SK-N-SH (cell line): ENCODE measurements at regions not wholly inside any gene's neighbourhood (a gene's known extent, or its start where the extent isn't known, plus 50 kb on each side); places are given as distances from the start of the nearest gene placed in this dataset.

Experiments used
- CHD2 ChIP-seq: fragments of 150-350 bp; IDR thresholded peaks from 2 replicates; pipeline ENCODE4 v1.6.1; 2018; ENCODE audit warnings: low read length; ENCODE audit not compliant: partially characterized antibody
- EP300 ChIP-seq, 2 experiments: IDR thresholded peaks; 2 replicates each; pipeline versions ENCODE4 v1.4.0 to v1.6.1; 2012; ENCODE audit warnings: borderline replicate concordance in 1 of 2, low read depth in 1 of 2, low read length in 1 of 2
- JUND ChIP-seq: IDR thresholded peaks from 2 replicates; pipeline ENCODE4 v1.4.0; 2012
- MEF2A ChIP-seq: IDR thresholded peaks from 2 replicates; pipeline ENCODE4 v1.4.0; 2012; ENCODE audit warnings: low read depth, borderline replicate concordance
- RAD21 ChIP-seq: IDR thresholded peaks from 2 replicates; pipeline ENCODE4 v1.6.1; 2012; ENCODE audit warnings: mild to moderate bottlenecking, low read length
- SIN3A ChIP-seq: IDR thresholded peaks from 2 replicates; pipeline ENCODE4 v1.6.1; 2012; ENCODE audit warnings: low read depth, mild to moderate bottlenecking, low read length, moderate library complexity, borderline replicate concordance
- TEAD4 ChIP-seq: IDR thresholded peaks from 2 replicates; pipeline ENCODE4 v1.4.0; 2012; ENCODE audit warnings: mild to moderate bottlenecking, borderline replicate concordance; ENCODE audit not compliant: insufficient read depth
- YY1 ChIP-seq: IDR thresholded peaks from 2 replicates; pipeline ENCODE4 v1.4.0; 2012; ENCODE audit warnings: low read depth, mild to moderate bottlenecking
- TF ChIP-seq, protein P1 (sequence below): fragments of 200-600 bp; sonication (generic); IDR thresholded peaks from 2 replicates; pipeline ENCODE4 v1.6.1; 2017; ENCODE audit warnings: antibody characterized with exemption, mild to moderate bottlenecking, moderate library complexity
- TF ChIP-seq, protein P2 (sequence below): IDR thresholded peaks from 2 replicates; pipeline ENCODE4 v1.4.0; 2012; ENCODE audit warnings: low read depth
- TF ChIP-seq, protein P3 (sequence below): IDR thresholded peaks from 2 replicates; pipeline ENCODE4 v1.4.0; 2012; ENCODE audit warnings: low read depth, borderline replicate concordance
- TF ChIP-seq, protein P4 (sequence below): IDR thresholded peaks from 2 replicates; pipeline ENCODE4 v1.4.0; 2012; ENCODE audit warnings: low read depth, borderline replicate concordance

DNA sequence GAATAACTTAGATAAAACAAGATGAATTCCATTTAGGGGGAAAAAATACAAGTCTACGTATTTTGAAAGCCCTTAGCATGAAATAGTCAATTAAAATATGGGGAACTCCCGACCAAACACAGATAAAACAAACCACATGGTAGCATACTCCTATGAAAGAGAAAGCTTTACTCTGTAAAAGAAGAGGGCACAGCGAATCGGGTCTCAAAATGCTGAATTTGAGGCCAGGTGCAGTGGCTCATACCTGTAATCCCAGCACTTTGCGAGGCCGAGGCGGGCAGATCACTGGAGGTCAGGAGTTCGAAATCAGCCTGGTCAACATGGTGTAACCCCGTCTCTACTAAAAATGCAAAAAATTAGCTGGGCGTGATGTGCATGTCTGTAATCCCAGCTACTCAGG, 116.9 kb upstream of the TIAM1 start:
- TF ChIP-seq MEF2A (no peak), CHD2 (no peak), YY1 (no peak), EP300 (IDR thresholded peaks at IDR 0.05; ENCODE audit: borderline replicate concordance in 1 of 2, low read depth in 1 of 2, low read length in 1 of 2) (no peak), RAD21 (no peak), JUND (no peak), SIN3A (no peak), TEAD4 (no peak)
- TF ChIP-seq, protein P1, sequence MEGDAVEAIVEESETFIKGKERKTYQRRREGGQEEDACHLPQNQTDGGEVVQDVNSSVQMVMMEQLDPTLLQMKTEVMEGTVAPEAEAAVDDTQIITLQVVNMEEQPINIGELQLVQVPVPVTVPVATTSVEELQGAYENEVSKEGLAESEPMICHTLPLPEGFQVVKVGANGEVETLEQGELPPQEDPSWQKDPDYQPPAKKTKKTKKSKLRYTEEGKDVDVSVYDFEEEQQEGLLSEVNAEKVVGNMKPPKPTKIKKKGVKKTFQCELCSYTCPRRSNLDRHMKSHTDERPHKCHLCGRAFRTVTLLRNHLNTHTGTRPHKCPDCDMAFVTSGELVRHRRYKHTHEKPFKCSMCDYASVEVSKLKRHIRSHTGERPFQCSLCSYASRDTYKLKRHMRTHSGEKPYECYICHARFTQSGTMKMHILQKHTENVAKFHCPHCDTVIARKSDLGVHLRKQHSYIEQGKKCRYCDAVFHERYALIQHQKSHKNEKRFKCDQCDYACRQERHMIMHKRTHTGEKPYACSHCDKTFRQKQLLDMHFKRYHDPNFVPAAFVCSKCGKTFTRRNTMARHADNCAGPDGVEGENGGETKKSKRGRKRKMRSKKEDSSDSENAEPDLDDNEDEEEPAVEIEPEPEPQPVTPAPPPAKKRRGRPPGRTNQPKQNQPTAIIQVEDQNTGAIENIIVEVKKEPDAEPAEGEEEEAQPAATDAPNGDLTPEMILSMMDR: no peak
- TF ChIP-seq, protein P2, sequence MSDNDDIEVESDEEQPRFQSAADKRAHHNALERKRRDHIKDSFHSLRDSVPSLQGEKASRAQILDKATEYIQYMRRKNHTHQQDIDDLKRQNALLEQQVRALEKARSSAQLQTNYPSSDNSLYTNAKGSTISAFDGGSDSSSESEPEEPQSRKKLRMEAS: no peak
- TF ChIP-seq, protein P3, sequence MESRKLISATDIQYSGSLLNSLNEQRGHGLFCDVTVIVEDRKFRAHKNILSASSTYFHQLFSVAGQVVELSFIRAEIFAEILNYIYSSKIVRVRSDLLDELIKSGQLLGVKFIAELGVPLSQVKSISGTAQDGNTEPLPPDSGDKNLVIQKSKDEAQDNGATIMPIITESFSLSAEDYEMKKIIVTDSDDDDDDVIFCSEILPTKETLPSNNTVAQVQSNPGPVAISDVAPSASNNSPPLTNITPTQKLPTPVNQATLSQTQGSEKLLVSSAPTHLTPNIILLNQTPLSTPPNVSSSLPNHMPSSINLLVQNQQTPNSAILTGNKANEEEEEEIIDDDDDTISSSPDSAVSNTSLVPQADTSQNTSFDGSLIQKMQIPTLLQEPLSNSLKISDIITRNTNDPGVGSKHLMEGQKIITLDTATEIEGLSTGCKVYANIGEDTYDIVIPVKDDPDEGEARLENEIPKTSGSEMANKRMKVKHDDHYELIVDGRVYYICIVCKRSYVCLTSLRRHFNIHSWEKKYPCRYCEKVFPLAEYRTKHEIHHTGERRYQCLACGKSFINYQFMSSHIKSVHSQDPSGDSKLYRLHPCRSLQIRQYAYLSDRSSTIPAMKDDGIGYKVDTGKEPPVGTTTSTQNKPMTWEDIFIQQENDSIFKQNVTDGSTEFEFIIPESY: no peak
- TF ChIP-seq, protein P4, sequence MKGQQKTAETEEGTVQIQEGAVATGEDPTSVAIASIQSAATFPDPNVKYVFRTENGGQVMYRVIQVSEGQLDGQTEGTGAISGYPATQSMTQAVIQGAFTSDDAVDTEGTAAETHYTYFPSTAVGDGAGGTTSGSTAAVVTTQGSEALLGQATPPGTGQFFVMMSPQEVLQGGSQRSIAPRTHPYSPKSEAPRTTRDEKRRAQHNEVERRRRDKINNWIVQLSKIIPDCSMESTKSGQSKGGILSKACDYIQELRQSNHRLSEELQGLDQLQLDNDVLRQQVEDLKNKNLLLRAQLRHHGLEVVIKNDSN: no peak
